Keratinocyte (primary cell): ENCODE measurements at regions not wholly inside any gene's neighbourhood (a gene's known extent, or its start where the extent isn't known, plus 50 kb on each side); places are given as distances from the start of the nearest gene placed in this dataset.

Experiments used
- DNase-seq: peaks from one replicate; pipeline ENCODE4 v3.0.0-alpha.2; 2011; ENCODE audit warnings: low read depth, missing footprints, low spot score
- FAIRE-seq: peaks from 2 replicates; lab custom pipeline; 2011; peaks lifted over from hg19 to GRCh38; lab: Jason Lieb, UNC
- H2AFZ ChIP-seq: 2 replicates; pipeline ENCODE4 v1.6.0; 2012; ENCODE audit warnings: low read length, control low read depth, inconsistent platforms; ENCODE audit not compliant: control insufficient read depth
- H3K27ac ChIP-seq: 2 replicates; pipeline ENCODE4 v1.5.1; 2011; ENCODE audit warnings: low read length; ENCODE audit not compliant: control insufficient read depth, insufficient read depth
- H3K27me3 ChIP-seq: 3 replicates; pipeline ENCODE4 v1.6.0; 2011; ENCODE audit warnings: low read length; ENCODE audit not compliant: control insufficient read depth, insufficient read depth; ENCODE audit errors: extremely low read depth
- H3K36me3 ChIP-seq, 2 experiments: 2 replicates in 1 of 2; 3 replicates in 1 of 2; pipeline ENCODE4 v1.5.1; 2011; ENCODE audit warnings: low read length in 2 of 2, mild to moderate bottlenecking in 1 of 2; ENCODE audit not compliant: control insufficient read depth in 2 of 2, insufficient read depth in 2 of 2; ENCODE audit errors: extremely low read depth in 1 of 2
- H3K4me1 ChIP-seq: 3 replicates; pipeline ENCODE4 v1.5.1; 2011; ENCODE audit warnings: low read length; ENCODE audit not compliant: control insufficient read depth, insufficient read depth; ENCODE audit errors: extremely low read depth
- H3K4me2 ChIP-seq: 3 replicates; pipeline ENCODE4 v1.6.0; 2011; ENCODE audit warnings: low read depth, low read length; ENCODE audit not compliant: control insufficient read depth, insufficient read depth; ENCODE audit errors: extremely low read depth
- H3K4me3 ChIP-seq, 3 experiments: fragments of 200-600 bp in 1 of 3; sonication (generic) in 1 of 3; 2 replicates in 2 of 3; 3 replicates in 1 of 3; pipeline ENCODE4 v1.5.1; 2011 to 2016; ENCODE audit warnings: low read length in 3 of 3, mild to moderate bottlenecking in 3 of 3, control low read depth in 2 of 3, inconsistent platforms in 1 of 3, low read depth in 1 of 3, mixed read lengths in 1 of 3, mixed run types in 1 of 3, moderate library complexity in 1 of 3; ENCODE audit not compliant: control insufficient read depth in 2 of 3, insufficient read depth in 2 of 3; ENCODE audit errors: extremely low read depth in 1 of 3
- H3K79me2 ChIP-seq: 2 replicates; pipeline ENCODE4 v1.6.0; 2012; ENCODE audit warnings: low read length; ENCODE audit not compliant: control insufficient read depth, insufficient read depth
- H3K9ac ChIP-seq: 3 replicates; pipeline ENCODE4 v1.6.0; 2011; ENCODE audit warnings: low read length; ENCODE audit not compliant: control insufficient read depth, insufficient read depth; ENCODE audit errors: extremely low read depth
- H3K9me1 ChIP-seq: 3 replicates; pipeline ENCODE4 v1.6.0; 2011; ENCODE audit warnings: low read length; ENCODE audit not compliant: control insufficient read depth, insufficient read depth; ENCODE audit errors: extremely low read depth
- H3K9me3 ChIP-seq: 2 replicates; pipeline ENCODE4 v1.5.1; 2012; ENCODE audit warnings: low read depth, low read length; ENCODE audit not compliant: control insufficient read depth
- H4K20me1 ChIP-seq: 3 replicates; pipeline ENCODE4 v1.6.0; 2011; ENCODE audit warnings: low read length; ENCODE audit not compliant: control insufficient read depth, insufficient read depth; ENCODE audit errors: extremely low read depth
- CTCF ChIP-seq, 3 experiments: IDR thresholded peaks in 1 of 3; conservative IDR thresholded peaks in 1 of 3; optimal IDR thresholded peaks in 1 of 3; 2 replicates in 2 of 3; 3 replicates in 1 of 3; pipeline versions ENCODE3 to v1.5.1; 2011; ENCODE audit warnings: low read length in 3 of 3, mild to moderate bottlenecking in 3 of 3, moderate library complexity in 2 of 3, control low read depth in 1 of 3, inconsistent platforms in 1 of 3; ENCODE audit not compliant: insufficient read depth in 2 of 3; ENCODE audit errors: extremely low read depth in 1 of 3
- EZH2 ChIP-seq: IDR thresholded peaks from one replicate; pipeline ENCODE4 v1.6.1; 2012; ENCODE audit warnings: inconsistent platforms, mild to moderate bottlenecking, low read length, moderate library complexity
- dilution Hi-C: fragments of 300-500 bp; cut with MboI; formaldehyde crosslinking; loops from one replicate; pipeline ENCODE4 v1.7.0; 2020; ENCODE audit warnings: low sequenced_read_pairs; ENCODE audit not compliant: extremely low pct_ligation_motif_present

- no peaks in the 10 kb centered on the region for H4K20me1 ChIP-seq
- no peak for TF ChIP-seq CTCF (optimal IDR thresholded peaks at IDR 0.05 in 1 of 3, IDR thresholded peaks at IDR 0.05 in 1 of 3, conservative IDR thresholded peaks at IDR 0.05 in 1 of 3; ENCODE audit: extremely low read depth in 1 of 3, insufficient read depth in 2 of 3, low read length in 3 of 3)
- no peaks in the 10 kb centered on the region for H3K79me2 ChIP-seq
- no peaks in the 10 kb centered on the region for H3K9me1 ChIP-seq
- no peak overlapping the region for H3K4me2 ChIP-seq
- dilution Hi-C loops, result no loop called here
- peak overlapping the region; percentile 55 for H2AFZ ChIP-seq
- H3K9me3 ChIP-seq, result no peaks in the 10 kb centered on the region
- no peak overlapping the region for H3K9ac ChIP-seq
- FAIRE-seq (peak; percentile 60), DNase-seq (no peak)
- no peaks in the 10 kb centered on the region for H3K36me3 ChIP-seq
- no peak overlapping the region for H3K4me3 ChIP-seq
- H3K27me3 ChIP-seq, result no peaks in the 10 kb centered on the region
- H3K4me1 ChIP-seq, result peaks cover 6% of the 10 kb centered on the region
- no peak overlapping the region for H3K27ac ChIP-seq
These were observed 702.7 kb downstream of the MAFB start for GRCh38 chr20:39986173-39986904.

GRCh38 chr20:39985271-39985827, 703.7 kb downstream of the MAFB start:
- no peak overlapping the region for H3K4me2 ChIP-seq
- no peak overlapping the region for H3K27ac ChIP-seq
- H3K4me3 ChIP-seq, result no peak overlapping the region
- dilution Hi-C loops, result no loop called here
- H2AFZ ChIP-seq, result no peak overlapping the region
- no peaks in the 10 kb centered on the region for H3K36me3 ChIP-seq
- TF ChIP-seq CTCF (optimal IDR thresholded peaks at IDR 0.05 in 1 of 3, IDR thresholded peaks at IDR 0.05 in 1 of 3, conservative IDR thresholded peaks at IDR 0.05 in 1 of 3; ENCODE audit: extremely low read depth in 1 of 3, insufficient read depth in 2 of 3, low read length in 3 of 3) (no peak), EZH2 (no peak)
- FAIRE-seq (no peak), DNase-seq (no peak)
- H3K4me1 ChIP-seq, result peaks cover 6% of the 10 kb centered on the region
- no peaks in the 10 kb centered on the region for H4K20me1 ChIP-seq
- no peaks in the 10 kb centered on the region for H3K9me1 ChIP-seq
- no peak overlapping the region for H3K9ac ChIP-seq
- H3K79me2 ChIP-seq, result no peaks in the 10 kb centered on the region
- H3K27me3 ChIP-seq, result no peaks in the 10 kb centered on the region
- no peaks in the 10 kb centered on the region for H3K9me3 ChIP-seq
